Astrocyte (in vitro differentiated cells and primary cell): ENCODE measurements at regions not wholly inside any gene's neighbourhood (a gene's known extent, or its start where the extent isn't known, plus 50 kb on each side); places are given as distances from the start of the nearest gene placed in this dataset.

Source experiments
- DNase-seq: peaks from one replicate; pipeline ENCODE4 v3.0.0-alpha.2; 2010; ENCODE audit warnings: low read depth
- FAIRE-seq: peaks from 2 replicates; lab custom pipeline; 2011; peaks lifted over from hg19 to GRCh38; lab: Jason Lieb, UNC
- H2AFZ ChIP-seq: 2 replicates; pipeline ENCODE4 v1.6.0; 2012; ENCODE audit warnings: low read depth, low read length, inconsistent platforms
- H3K27ac ChIP-seq: 2 replicates; pipeline ENCODE4 v1.5.1; 2011; ENCODE audit warnings: low read depth, low read length, inconsistent platforms
- H3K27me3 ChIP-seq: 2 replicates; pipeline ENCODE4 v1.6.0; 2011; ENCODE audit warnings: low read length, inconsistent platforms; ENCODE audit not compliant: insufficient read depth
- H3K36me3 ChIP-seq: 2 replicates; pipeline ENCODE4 v1.5.1; 2011; ENCODE audit warnings: low read length, inconsistent platforms; ENCODE audit not compliant: insufficient read depth
- H3K4me1 ChIP-seq: 2 replicates; pipeline ENCODE4 v1.5.1; 2011; ENCODE audit warnings: low read length, inconsistent platforms; ENCODE audit not compliant: insufficient read depth
- H3K4me2 ChIP-seq: 2 replicates; pipeline ENCODE4 v1.6.0; 2012; ENCODE audit warnings: low read length, inconsistent platforms
- H3K4me3 ChIP-seq: 2 replicates; pipeline ENCODE4 v1.5.1; 2011; ENCODE audit warnings: low read depth, mild to moderate bottlenecking, low read length, inconsistent platforms; ENCODE audit not compliant: insufficient read depth
- H3K79me2 ChIP-seq: 2 replicates; pipeline ENCODE4 v1.6.0; 2012; ENCODE audit warnings: mild to moderate bottlenecking, low read length, inconsistent platforms; ENCODE audit not compliant: insufficient read depth
- H3K9ac ChIP-seq: 2 replicates; pipeline ENCODE4 v1.6.0; 2012; ENCODE audit warnings: mild to moderate bottlenecking, low read length, inconsistent platforms
- H3K9me3 ChIP-seq: 2 replicates; pipeline ENCODE4 v1.5.1; 2012; ENCODE audit warnings: low read depth, mild to moderate bottlenecking, low read length, inconsistent platforms; ENCODE audit not compliant: insufficient read depth
- H4K20me1 ChIP-seq: 2 replicates; pipeline ENCODE4 v1.6.0; 2012; ENCODE audit warnings: low read length, inconsistent platforms; ENCODE audit not compliant: insufficient read depth
- H3K27ac Mint-ChIP-seq: one replicate; pipeline ENCODE4 v1.8.0; 2021; ENCODE audit warnings: mild to moderate bottlenecking, mixed read lengths; ENCODE audit not compliant: unreplicated experiment
- H3K27me3 Mint-ChIP-seq: one replicate; pipeline ENCODE4 v1.8.0; 2021; ENCODE audit warnings: low read depth, mixed read lengths; ENCODE audit not compliant: unreplicated experiment
- H3K36me3 Mint-ChIP-seq: one replicate; pipeline ENCODE4 v1.8.0; 2021; ENCODE audit warnings: low read depth, mixed read lengths; ENCODE audit not compliant: unreplicated experiment
- H3K4me1 Mint-ChIP-seq: one replicate; pipeline ENCODE4 v1.8.0; 2021; ENCODE audit warnings: low read depth, mixed read lengths; ENCODE audit not compliant: unreplicated experiment
- H3K4me3 Mint-ChIP-seq: one replicate; pipeline ENCODE4 v1.8.0; 2021; ENCODE audit warnings: mild to moderate bottlenecking, moderate library complexity, mixed read lengths; ENCODE audit not compliant: unreplicated experiment
- H3K9me3 Mint-ChIP-seq: one replicate; pipeline ENCODE4 v1.8.0; 2021; ENCODE audit warnings: mild to moderate bottlenecking, mixed read lengths; ENCODE audit not compliant: unreplicated experiment
- CTCF ChIP-seq: IDR thresholded peaks from 2 replicates; pipeline ENCODE4 v1.5.1; 2011; ENCODE audit warnings: low read depth, mild to moderate bottlenecking, inconsistent platforms, low read length, moderate library complexity; ENCODE audit not compliant: insufficient read depth
- EZH2 ChIP-seq: IDR thresholded peaks from 2 replicates; pipeline ENCODE4 v1.6.1; 2012; ENCODE audit warnings: mild to moderate bottlenecking, low read length, inconsistent platforms; ENCODE audit not compliant: insufficient read depth

- DNase-seq (no peak), FAIRE-seq (no peak)
- Histone ChIP-seq H3K4me1 (no peaks in the 10 kb centered on the region), H4K20me1 (no peaks in the 10 kb centered on the region), H3K9ac (no peak overlapping the region), H3K4me2 (no peak overlapping the region), H2AFZ (no peak overlapping the region), H3K9me3 (peaks cover 6% of the 10 kb centered on the region), H3K36me3 (no peaks in the 10 kb centered on the region), H3K27ac (no peak overlapping the region), H3K4me3 (no peak overlapping the region), H3K79me2 (no peaks in the 10 kb centered on the region), H3K27me3 (no peaks in the 10 kb centered on the region)
- TF ChIP-seq EZH2: no peak
- TF ChIP-seq CTCF: no peak
- H3K36me3 Mint-ChIP-seq: no peaks in the 10 kb centered on the region
- peaks cover 24% of the 10 kb centered on the region for H3K27me3 Mint-ChIP-seq
- H3K27ac Mint-ChIP-seq: no peak overlapping the region
- H3K9me3 Mint-ChIP-seq: peaks cover 10% of the 10 kb centered on the region
- peaks cover 4% of the 10 kb centered on the region for H3K4me1 Mint-ChIP-seq
- H3K4me3 Mint-ChIP-seq: no peak overlapping the region
These were observed 98.0 kb upstream of the FOXA2 start for GRCh38 chr20:22682381-22682780.

- Histone ChIP-seq H3K79me2 (no peaks in the 10 kb centered on the region), H3K9me3 (no peaks in the 10 kb centered on the region), H3K4me2 (no peak overlapping the region), H3K36me3 (no peaks in the 10 kb centered on the region), H3K27ac (no peak overlapping the region), H4K20me1 (no peaks in the 10 kb centered on the region), H3K4me3 (no peak overlapping the region), H2AFZ (peak overlapping the region; percentile 29), H3K9ac (no peak overlapping the region), H3K27me3 (no peaks in the 10 kb centered on the region), H3K4me1 (no peaks in the 10 kb centered on the region)
- peak; percentile 18 for DNase-seq
- H3K4me1 Mint-ChIP-seq: peaks cover 4% of the 10 kb centered on the region
- TF ChIP-seq CTCF (peak; percentile 78), EZH2 (no peak)
- FAIRE-seq: peak; percentile 80
- peak overlapping the region; percentile 71 for H3K27ac Mint-ChIP-seq
- no peaks in the 10 kb centered on the region for H3K36me3 Mint-ChIP-seq
- H3K4me3 Mint-ChIP-seq: no peak overlapping the region
- H3K27me3 Mint-ChIP-seq: peaks cover 25% of the 10 kb centered on the region
- peaks cover 4% of the 10 kb centered on the region for H3K9me3 Mint-ChIP-seq
These were observed 99.8 kb upstream of the FOXA2 start for GRCh38 chr20:22684072-22684762.

GRCh38 chr20:22684763-22685443 lies 100.5 kb upstream of the FOXA2 start:
- H3K9me3 Mint-ChIP-seq: peaks cover 6% of the 10 kb centered on the region
- Histone ChIP-seq H3K27me3 (no peaks in the 10 kb centered on the region), H4K20me1 (no peaks in the 10 kb centered on the region), H3K79me2 (no peaks in the 10 kb centered on the region), H3K36me3 (no peaks in the 10 kb centered on the region), H3K27ac (no peak overlapping the region), H3K9me3 (no peaks in the 10 kb centered on the region), H3K4me1 (no peaks in the 10 kb centered on the region), H3K9ac (no peak overlapping the region), H3K4me3 (no peak overlapping the region), H3K4me2 (no peak overlapping the region), H2AFZ (no peak overlapping the region)
- H3K4me3 Mint-ChIP-seq: no peak overlapping the region
- no peak for DNase-seq
- no peak overlapping the region for H3K27ac Mint-ChIP-seq
- TF ChIP-seq CTCF (no peak), EZH2 (no peak)
- FAIRE-seq: no peak
- peaks cover 26% of the 10 kb centered on the region for H3K27me3 Mint-ChIP-seq
- H3K4me1 Mint-ChIP-seq: peaks cover 4% of the 10 kb centered on the region
- no peaks in the 10 kb centered on the region for H3K36me3 Mint-ChIP-seq
